GM18498 (cell line): ENCODE measurements at regions not wholly inside any gene's neighbourhood (a gene's known extent, or its start where the extent isn't known, plus 50 kb on each side); places are given as distances from the start of the nearest gene placed in this dataset.

Experiments
- ATAC-seq: cut with Tn5 transposase; IDR thresholded peaks from one replicate; pipeline ENCODE4 v1.9.1; 2021; ENCODE audit warnings: mild to moderate bottlenecking, moderate library complexity; ENCODE audit not compliant: unreplicated experiment

- ATAC-seq = no peak
Observed at GRCh38 chr4:96295143-96295741, 455.3 kb downstream of the PDHA2 start.

- no peak for ATAC-seq
Observed at GRCh38 chr4:96301715-96302114, 461.8 kb downstream of the PDHA2 start.

GRCh38 chr4:96305030-96305429 is 465.1 kb downstream of the PDHA2 start:
- ATAC-seq = no peak

GRCh38 chr4:96312046-96312685 is 472.3 kb downstream of the PDHA2 start:
- no peak for ATAC-seq

GRCh38 chr4:96315815-96316214 is 475.9 kb downstream of the PDHA2 start:
- no peak for ATAC-seq

GRCh38 chr4:96316776-96317175 is 476.9 kb downstream of the PDHA2 start:
- ATAC-seq = no peak

- ATAC-seq = no peak
Observed at GRCh38 chr4:96317891-96318290, 478.0 kb downstream of the PDHA2 start.

GRCh38 chr4:96326846-96327245 is 487.0 kb downstream of the PDHA2 start:
- ATAC-seq = no peak

GRCh38 chr4:96342196-96342595 is 502.3 kb downstream of the PDHA2 start:
- ATAC-seq = no peak

GRCh38 chr4:96342790-96343455 is 503.0 kb downstream of the PDHA2 start:
- ATAC-seq = no peak

GRCh38 chr4:96343836-96344235 is 503.9 kb downstream of the PDHA2 start:
- no peak for ATAC-seq

GRCh38 chr4:96347582-96347981 is 507.7 kb downstream of the PDHA2 start:
- ATAC-seq = no peak

- no peak for ATAC-seq
Observed at GRCh38 chr4:96352051-96352517, 512.2 kb downstream of the PDHA2 start.

- ATAC-seq = no peak
Observed at GRCh38 chr4:96354036-96354712, 514.3 kb downstream of the PDHA2 start.

- no peak for ATAC-seq
Observed at GRCh38 chr4:96355414-96355813, 515.5 kb downstream of the PDHA2 start.

GRCh38 chr4:96356591-96357370 is 516.9 kb downstream of the PDHA2 start:
- no peak for ATAC-seq

- no peak for ATAC-seq
Observed at GRCh38 chr4:96366632-96367031, 526.7 kb downstream of the PDHA2 start.

GRCh38 chr4:96375367-96375766 is 535.5 kb downstream of the PDHA2 start:
- ATAC-seq = no peak

GRCh38 chr4:96379524-96379923 is 539.6 kb downstream of the PDHA2 start:
- no peak for ATAC-seq

- ATAC-seq = no peak
Observed at GRCh38 chr4:96380106-96380505, 540.2 kb downstream of the PDHA2 start.

GRCh38 chr4:96383349-96383748 is 543.5 kb downstream of the PDHA2 start:
- no peak for ATAC-seq
